ENCODE measurements at regions not wholly inside any gene's neighbourhood (a gene's known extent, or its start where the extent isn't known, plus 50 kb on each side); places are given as distances from the start of the nearest gene placed in this dataset.

GRCh38 chr7:371119-371778 is 81.3 kb downstream of the FOXL3 start:
- no peaks in the 10 kb centered on the region for H3K4me1 ChIP-seq
- TF ChIP-seq CTCF (IDR thresholded peaks at IDR 0.05), result no peak
- intact Hi-C loops (cut with DNase I), result no loop called here
- no peaks in the 10 kb centered on the region for H3K9me3 ChIP-seq
- H3K36me3 ChIP-seq, result no peaks in the 10 kb centered on the region
- no peak overlapping the region for H3K4me3 ChIP-seq
- ATAC-seq (no peak), DNase-seq (no peak)
- no peak overlapping the region for H3K27ac ChIP-seq
- H3K27me3 ChIP-seq (ENCODE audit: low read depth), result peaks cover 21% of the 10 kb centered on the region

- intact Hi-C loops (cut with DNase I), result no loop called here
- ATAC-seq (no peak), DNase-seq (no peak)
- no peak for TF ChIP-seq CTCF (IDR thresholded peaks at IDR 0.05)
- Histone ChIP-seq H3K4me3 (no peak overlapping the region), H3K9me3 (no peaks in the 10 kb centered on the region), H3K27me3 (ENCODE audit: low read depth) (peaks cover 24% of the 10 kb centered on the region), H3K27ac (no peak overlapping the region), H3K36me3 (no peaks in the 10 kb centered on the region), H3K4me1 (no peaks in the 10 kb centered on the region)
These were observed 82.0 kb downstream of the FOXL3 start for GRCh38 chr7:371779-372545.

GRCh38 chr7:372546-372931 is 82.6 kb downstream of the FOXL3 start:
- Histone ChIP-seq H3K9me3 (no peaks in the 10 kb centered on the region), H3K36me3 (no peaks in the 10 kb centered on the region), H3K27ac (no peak overlapping the region), H3K27me3 (ENCODE audit: low read depth) (peaks cover 20% of the 10 kb centered on the region), H3K4me3 (no peak overlapping the region), H3K4me1 (no peaks in the 10 kb centered on the region)
- ATAC-seq, result no peak
- TF ChIP-seq CTCF (IDR thresholded peaks at IDR 0.05), result no peak
- intact Hi-C loops (cut with DNase I), result no loop called here
- DNase-seq, result no peak

- intact Hi-C loops (cut with DNase I), result no loop called here
- no peak overlapping the region for H3K27ac ChIP-seq
- no peak for DNase-seq
These were observed 83.2 kb downstream of the FOXL3 start for GRCh38 chr7:372932-373791.

More at GRCh38 chr7:372932-373791, 83.2 kb downstream of the FOXL3 start:
- Histone ChIP-seq H3K9me3 (no peaks in the 10 kb centered on the region), H3K4me3 (no peak overlapping the region), H3K36me3 (no peaks in the 10 kb centered on the region), H3K4me1 (no peaks in the 10 kb centered on the region), H3K27me3 (ENCODE audit: low read depth) (peaks cover 17% of the 10 kb centered on the region)
- ATAC-seq, result no peak
- TF ChIP-seq CTCF (IDR thresholded peaks at IDR 0.05), result no peak

All from lower lobe of right lung (tissue), 2 donors.